HG02571 (cell line): ENCODE measurements at regions not wholly inside any gene's neighbourhood (a gene's known extent, or its start where the extent isn't known, plus 50 kb on each side); places are given as distances from the start of the nearest gene placed in this dataset.
"Not testable (repeated sequence)": the region's sequence is repeated elsewhere in the genome, so short reads cannot be mapped to it uniquely, and the experiment has no call there.

Experiments used
- ATAC-seq: cut with Tn5 transposase; IDR thresholded peaks from one replicate; pipeline ENCODE4 v1.9.1; 2021; ENCODE audit warnings: mild to moderate bottlenecking, moderate library complexity; ENCODE audit not compliant: unreplicated experiment

DNA sequence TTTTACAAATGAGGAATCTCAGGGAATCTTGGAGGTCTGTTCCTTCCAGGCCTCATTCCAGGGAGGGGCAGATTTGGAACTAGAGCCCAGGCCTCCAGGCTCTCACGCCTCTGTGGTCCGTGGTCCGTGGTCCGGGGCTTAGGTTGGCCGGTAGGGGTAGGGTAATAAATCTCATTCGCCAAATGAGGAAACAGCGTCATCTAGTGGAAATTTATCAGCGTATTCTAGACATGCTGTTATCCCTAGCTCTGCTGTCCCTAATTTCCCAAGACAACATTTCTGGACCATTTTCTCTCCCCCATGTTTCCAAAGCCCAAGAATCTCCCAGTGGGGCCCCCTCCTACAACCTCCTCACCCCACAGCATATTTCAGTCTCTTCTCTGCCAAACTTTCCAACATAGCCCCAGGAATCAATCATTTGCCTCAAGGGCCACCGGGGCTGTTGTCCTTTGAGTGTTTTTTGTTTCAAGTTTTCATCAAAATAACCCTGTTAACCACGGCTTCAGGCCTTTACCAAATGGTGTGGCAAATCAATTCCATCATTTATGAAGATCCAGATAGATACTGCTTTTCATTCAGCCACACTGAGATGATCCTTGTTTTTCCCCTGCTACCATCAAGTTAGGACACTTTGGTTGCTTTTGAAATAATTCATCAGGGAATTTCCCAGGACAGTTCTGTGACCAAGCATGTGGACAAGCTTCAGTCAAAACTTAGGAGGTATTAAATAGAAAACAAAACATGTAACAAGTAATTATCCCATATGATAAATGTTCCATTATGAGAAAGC lies 126.8 kb downstream of the ALDH8A1 start:
- ATAC-seq = peak; percentile 82

DNA sequence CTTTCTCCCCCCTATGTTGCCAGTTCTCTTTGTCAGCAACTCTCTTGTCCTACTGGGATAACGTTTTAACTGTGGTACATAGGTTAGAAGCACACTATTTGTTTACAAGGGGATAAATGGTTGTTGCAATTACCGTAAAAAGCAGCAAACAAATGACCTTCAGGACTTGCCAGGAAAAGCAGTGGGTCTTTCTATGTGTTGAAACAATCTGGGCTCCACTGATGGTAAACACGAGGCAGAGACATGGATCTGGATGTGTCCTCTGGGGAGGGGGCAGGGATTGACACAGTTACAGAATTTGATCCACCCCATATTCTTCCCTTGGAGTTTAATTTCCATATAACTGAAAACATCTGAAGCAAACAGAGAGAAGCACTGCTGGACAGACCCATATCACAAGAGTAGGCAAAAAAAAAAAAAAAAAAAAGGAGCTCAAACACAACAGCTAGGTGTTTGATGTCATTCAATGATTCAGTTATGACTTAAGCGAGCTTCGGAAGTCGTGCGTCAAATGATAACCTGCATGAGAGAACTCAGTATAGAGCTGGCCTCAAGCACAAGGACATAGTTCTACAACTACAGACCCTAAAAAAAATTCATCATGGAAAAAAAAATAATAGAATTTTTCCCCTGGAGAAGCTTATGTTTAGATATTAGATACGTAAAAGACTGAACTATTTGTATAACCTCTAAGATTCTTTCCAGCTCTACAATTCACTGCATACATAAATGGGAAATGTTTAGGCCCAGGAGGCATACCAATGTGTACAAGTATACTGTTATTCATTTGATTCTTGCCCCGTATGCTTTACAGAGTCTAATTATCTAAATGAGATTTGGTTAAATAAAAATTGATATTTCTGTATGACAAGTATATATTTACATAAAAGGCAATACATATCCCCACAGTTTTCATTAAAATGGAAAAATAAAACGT lies 127.7 kb downstream of the ALDH8A1 start:
- no peak for ATAC-seq

DNA sequence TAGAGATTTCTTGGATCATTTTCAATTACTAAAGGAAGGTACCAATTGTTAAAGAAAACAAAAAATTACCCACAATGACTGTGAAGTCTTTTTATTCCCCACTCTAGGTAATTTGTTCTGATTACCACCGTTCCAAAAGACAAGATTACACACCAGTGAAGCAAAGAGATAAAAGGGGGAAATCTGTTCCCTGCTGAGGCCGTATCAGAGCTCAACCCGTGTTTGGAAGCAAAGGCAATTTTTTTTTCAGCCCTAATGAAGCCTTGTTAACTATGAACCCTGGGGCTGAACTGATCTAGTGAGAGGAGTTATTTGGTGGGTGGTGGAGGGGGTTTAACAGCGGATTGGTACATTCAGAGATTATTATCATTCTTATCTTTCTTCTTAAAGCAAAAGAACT lies 128.5 kb downstream of the ALDH8A1 start:
- no peak for ATAC-seq

DNA sequence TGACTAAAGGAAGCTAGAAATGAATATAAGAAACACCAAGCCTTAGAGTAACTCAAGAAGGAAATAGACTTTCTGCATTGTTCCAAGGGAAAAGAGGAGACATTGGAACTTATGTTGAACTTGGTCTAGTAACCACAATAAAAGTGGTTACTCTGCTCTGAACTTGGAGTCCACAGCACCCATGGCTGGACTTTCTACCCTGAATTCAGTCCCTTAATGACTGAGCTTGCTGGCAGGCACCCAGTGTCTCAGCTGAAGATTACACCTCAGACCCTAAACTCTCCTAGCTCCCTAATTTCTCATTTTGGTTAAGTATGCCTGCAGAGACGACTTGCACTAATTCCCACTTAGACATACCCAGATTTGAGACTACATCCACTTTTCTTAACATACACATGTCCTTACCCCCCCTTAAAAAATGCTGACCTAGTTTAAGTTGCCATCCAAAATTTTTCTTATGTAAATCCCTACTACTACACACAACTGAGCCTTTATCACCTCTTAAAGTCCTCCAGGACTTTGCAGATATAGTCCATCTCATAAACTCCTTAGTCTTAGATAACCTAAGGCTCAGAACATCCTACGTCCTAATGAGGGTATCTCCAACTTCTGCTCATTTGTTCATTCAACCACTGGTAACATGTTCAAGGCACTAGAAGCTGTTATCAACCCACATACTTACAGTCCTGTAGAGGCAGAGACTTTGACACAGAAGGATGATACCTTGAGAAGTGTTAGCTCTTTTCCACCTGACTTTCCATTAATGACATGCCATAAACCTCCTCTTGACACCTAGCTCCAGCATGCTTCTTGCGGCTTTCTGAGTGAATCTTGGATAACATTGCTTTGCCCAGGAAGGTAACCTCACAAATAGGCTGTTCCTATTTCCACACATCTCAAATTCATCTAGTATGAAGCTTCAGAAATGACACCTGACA lies 129.8 kb downstream of the ALDH8A1 start:
- no peak for ATAC-seq

DNA sequence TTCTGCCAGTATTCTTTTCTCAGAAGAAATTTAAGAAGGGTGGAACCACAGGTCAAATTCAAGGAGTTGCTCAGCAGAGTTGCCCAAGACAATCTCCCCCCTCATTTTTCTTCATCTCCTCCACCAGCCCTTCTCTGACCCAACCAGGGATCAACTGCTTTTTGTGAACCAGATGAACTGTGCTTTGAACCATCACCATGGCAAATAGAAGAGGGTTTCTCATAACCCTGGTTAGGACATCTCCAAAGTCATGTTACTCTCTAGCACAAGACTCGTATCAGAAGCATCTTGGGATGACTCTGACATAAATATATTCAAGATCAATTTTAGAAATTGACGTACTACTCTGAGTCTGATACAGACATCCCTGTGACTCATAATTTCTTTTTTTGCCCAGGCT lies 130.7 kb downstream of the ALDH8A1 start:
- no peak for ATAC-seq

DNA sequence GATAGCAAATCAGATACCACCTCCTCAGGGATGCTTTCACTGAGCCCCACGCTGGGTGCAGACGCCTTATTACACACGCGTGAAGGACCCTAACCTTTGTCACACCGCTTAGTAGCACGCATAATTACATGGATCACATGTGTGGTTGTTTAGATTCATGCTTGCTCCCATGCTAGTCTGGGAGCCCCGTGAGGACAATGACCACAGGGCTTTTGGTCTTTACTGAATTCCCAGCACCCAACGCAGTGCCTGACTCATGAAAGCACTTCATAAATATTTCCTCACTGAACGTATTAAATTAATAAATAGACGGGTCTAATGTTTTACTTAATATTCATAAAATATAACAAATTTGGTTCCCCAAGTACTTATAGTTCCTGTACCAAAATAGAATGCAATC lies 132.5 kb downstream of the ALDH8A1 start:
- ATAC-seq = no peak

DNA sequence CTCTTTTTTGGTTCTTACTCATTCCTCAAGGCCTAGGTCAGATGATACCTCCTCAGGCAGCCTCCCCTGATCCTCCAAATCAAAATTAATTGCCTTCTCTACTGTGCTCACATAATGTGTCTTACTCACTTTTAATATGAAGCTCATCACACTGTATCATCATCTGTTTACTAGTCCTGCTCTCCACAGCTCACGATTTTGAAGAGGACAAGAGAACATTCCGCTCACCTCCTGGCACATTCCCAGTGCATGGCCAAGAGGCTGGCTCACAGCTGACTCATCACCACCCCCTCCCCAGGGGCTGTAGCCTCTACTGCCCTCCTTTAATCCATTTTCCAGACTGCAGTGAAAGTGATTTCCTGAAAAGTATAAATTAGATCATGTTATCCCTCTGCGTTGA lies 133.1 kb downstream of the ALDH8A1 start:
- no peak for ATAC-seq

DNA sequence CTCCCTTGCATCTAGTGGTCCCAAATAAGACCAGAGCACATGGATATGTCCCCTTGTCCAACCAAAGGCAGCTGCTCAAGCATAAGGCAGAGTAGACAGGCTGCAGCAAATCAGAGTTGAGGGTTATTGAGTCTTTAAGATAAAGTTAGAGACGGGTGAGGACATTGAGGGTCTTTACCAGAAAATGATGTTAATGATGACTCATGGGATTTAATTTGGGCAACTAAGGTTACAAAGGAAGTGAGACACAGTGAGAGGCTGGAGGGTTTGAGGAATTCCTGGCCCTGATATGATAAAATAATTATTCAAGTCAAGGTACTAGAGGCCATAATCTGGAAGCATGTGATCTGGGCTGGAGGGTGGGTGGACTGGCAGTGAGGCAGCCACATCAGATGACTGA lies 133.6 kb downstream of the ALDH8A1 start:
- ATAC-seq = no peak

DNA sequence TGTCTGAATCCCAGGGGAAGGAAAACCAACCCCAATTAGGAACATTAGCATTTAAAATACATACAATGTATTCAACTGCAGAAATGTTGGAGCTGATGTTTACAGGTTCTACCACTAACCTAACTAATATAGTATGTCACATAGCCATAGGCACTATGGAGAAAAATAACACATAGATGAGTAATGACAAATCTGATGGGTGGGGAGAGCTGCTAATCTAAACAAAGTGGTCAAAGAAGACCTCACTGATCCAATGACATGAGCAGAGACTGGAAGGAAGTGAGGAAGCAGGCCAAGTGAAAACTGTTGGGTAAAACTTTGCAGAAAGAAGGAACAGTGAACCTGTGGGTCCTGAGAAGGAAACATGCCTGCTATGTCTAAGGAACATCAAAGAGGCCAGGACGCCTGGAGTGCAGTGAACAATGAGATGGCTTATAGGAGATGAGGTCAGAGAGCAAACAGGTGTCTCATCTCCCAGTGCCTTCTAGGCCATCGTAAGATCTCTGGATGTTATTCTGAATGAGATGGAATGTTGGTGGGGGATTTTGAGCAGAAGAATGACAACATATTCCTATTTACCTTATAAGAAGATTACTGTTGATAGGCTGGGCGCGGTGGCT lies 135.7 kb downstream of the ALDH8A1 start:
- no peak for ATAC-seq

DNA sequence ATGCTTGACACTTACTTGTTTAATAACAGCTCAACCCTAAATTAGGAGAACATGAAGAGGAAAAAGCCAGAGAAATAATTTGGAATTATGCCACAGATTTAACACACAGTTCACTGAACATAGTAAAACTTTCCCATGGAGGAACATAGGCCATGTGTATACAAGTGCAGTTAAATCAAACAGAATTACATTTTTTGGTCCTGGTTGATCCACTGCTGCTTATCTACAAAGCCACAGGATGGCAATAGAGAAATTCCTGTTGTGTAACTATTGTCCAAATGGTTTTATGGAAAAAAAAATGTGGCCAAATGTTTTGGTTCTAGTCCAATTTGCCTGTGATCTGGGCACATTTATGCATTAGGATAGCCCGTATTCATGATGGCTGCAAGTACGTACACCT lies 136.8 kb downstream of the ALDH8A1 start:
- no peak for ATAC-seq

DNA sequence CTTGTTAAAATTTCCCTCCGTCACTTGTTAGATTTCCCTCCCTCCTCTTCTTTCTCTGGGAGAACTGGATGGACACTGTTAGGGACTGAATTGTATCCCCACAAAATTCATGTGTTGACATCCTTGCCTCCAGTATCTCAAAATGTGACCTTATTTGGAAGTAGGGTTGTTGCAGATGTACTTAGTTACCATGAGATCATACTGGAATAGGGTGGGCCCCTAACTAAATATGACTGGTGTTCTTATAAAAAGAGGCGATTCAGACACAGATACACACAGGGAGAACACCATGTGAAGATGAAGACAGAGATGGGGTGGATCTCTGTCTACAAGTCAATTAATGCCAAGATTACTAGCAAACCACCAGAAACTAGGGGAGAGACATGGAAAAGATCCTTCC lies 139.5 kb downstream of the ALDH8A1 start:
- ATAC-seq = no peak

DNA sequence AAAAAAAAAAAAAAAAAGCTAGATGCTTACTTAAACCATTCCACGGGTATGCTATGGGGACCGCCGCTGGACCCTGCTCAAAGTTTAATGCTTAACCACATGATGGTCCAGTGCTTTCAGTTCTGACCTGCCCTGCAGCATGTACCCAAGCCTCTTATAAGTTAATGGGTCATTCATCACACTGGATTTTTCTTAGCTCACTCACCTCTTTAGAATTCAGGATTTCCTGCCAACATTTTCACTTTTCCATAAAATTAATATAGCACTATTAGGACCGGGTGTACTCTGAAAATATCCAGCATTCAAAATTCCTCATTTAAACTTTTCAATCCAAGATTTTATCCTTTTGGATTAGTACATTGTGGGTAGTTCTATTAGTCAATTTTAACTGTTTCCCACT lies 140.8 kb downstream of the ALDH8A1 start:
- no peak for ATAC-seq

DNA sequence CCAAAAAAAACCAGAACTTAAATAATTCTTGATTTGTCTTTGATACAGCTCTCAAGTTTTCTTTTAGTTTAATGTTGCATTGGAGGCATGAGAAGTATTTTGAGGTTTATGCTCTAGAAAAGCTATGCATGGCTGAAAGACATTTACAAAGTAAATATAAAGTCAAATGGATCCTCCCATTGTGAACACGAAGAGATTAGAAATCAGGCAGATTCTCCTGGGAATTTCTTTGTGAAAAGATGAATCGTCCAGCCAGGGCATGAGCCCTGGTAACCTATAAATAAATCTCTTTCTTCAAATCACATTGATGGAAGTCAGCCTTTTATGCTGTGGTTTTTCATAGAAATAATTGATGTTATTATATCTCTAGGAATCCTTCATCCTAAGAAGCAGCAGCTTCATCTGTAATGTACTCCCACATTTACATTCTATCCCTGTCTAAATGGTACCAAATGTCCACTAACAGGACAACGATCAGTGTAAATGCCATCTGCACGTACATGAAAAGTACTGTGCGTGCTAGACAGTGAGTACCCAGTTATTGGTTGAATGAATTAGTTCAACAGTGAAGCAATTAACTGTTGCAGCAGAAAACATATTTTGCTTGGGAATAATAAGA lies 143.6 kb downstream of the ALDH8A1 start:
- ATAC-seq = no peak

DNA sequence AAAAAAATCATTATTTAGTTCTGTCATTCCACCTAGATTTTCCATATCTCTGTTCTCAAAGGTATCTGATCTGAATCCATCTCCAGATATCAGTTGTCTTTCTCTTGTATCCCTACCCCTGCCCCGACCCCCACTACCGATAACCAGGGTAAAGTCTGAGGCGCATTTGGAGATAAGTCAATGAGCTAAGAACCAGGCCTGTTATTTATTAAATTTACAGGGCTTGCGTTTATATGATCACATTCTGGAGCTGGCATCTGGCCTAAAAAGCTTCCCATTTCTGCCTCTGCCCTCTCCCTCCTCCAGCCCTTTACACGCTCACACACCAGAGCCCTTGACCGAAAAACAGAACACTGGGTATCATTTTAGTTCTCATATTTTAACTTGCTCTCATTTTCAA lies 144.7 kb downstream of the ALDH8A1 start:
- ATAC-seq = no peak

DNA sequence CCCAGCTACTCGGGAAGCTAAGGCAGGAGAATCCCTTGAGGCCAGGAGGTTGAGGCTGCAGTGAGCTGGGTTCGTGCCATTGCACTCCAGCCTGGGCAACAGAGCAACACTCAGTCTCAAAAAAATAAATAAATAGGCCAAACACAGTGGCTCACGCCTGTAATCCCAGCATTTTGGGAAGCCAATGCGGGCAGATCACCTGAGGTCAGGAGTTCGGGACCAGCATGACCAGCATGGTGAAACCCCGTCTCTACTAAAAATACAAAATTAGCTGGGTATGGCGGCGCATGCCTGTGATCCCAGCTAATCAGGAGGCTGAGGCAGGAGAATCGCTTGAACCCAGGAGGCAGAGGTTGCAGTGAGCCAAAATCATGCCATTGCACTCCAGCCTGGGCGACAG lies 145.6 kb downstream of the ALDH8A1 start:
- not testable (repeated sequence) for ATAC-seq

DNA sequence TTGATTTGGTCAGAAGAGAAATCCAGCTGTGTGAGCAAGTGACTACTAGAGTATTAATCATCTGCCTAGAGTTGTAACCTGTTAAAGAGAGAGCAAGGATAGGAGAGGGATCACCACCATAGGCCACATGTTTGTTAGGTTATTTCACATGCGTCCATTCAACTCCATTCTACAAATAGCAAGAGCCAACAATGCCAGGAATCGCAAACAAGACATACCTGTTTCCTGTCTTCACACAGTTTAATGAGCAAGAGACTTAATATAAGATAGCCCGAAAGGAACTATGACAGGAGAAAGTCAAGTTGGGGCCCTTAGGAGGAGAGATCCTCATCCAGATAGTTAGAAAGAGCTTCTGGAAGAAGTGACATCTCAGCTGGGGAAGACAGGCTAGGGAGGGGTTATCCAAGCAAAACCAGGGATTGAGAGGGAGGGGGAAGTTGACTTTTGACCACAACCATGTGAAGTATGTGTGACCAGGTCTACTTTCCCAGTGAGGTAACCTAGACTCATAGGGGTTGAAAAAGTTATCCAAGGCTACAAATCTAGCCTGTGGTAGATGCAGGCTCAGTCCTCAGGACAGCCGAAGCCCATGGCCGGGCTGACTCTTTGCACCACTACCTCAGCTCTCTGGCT lies 147.4 kb downstream of the ALDH8A1 start:
- ATAC-seq = no peak

DNA sequence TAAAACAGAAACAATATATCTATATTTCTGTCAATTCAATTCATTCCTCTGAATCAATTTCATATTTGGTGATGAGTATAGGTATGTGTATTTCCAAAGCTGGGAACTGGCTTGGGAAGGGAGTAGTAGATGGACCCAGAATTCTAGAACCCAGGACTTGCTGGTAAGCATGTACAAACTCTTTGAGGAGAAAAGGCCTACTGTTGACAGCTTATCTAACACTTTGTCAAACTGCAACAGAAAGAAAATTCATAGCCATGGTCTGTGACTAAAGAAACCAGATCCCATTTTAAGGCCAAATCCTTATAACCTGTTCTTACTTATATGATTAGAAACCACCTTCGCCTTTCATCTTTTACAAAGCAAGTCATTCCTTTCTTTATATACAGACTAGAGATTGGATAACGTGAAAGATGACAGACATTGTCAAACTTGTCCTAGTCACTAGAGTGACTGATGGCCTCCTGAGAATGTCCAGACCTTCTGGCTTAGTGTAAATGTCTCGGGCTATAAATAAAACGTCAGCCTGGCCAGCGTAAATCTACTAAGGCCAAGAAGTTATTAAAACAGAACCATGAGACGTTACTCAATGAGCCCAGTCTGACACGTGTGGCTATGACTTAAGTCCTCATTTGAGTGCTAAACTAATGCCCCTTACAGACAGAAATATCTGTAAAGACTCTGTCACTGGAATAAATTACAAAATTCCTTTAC lies 152.3 kb downstream of the ALDH8A1 start:
- ATAC-seq = no peak

DNA sequence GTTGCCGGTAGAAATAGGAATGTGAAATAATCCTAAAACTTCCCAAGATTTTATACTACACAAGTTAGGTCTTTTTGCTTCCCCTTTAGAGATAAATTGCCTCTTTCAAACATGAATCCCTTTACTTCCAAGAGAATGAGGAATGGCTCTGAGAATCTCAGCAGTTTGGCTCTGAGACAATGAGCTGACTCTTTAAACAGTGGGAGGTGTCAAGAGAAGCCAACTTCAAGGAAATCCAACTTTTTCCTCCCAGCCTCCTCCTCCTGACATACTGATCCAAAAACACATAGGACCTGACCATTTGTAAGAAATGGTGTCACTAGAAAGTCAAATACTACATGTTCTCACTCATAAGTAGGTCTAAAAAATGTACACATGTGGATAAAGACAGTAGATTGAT lies 154.2 kb downstream of the ALDH8A1 start:
- no peak for ATAC-seq

DNA sequence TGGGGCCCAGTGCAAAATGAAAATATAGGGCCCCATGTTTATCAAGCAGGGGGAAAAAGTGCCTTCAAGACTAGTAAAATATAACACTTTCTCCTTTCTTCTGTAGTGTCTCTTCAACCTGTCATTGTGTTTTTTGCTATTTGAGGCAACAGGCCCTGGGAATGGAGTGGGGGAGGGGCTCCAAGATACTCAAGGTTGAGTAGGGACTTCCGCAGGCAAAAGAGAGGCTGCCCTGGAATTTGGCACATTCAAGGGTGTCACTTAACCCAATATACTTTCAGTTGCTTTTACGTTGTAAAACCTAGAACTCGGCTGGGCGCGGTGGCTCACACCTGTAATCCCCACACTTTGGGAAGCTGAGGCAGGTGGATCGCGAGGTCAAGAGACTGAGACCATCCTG lies 154.9 kb downstream of the ALDH8A1 start:
- ATAC-seq = no peak
